HEK293 (cell line): ENCODE measurements at regions not wholly inside any gene's neighbourhood (a gene's known extent, or its start where the extent isn't known, plus 50 kb on each side); places are given as distances from the start of the nearest gene placed in this dataset.

Experiments
- BCL11B ChIP-seq: fragments of 450-650 bp; formaldehyde crosslinking; IDR thresholded peaks from 2 replicates; pipeline ENCODE4 v1.5.1; 2016; ENCODE audit warnings: low read depth, missing biosample characterization, missing genetic modification characterization
- PRDM1 ChIP-seq: fragments of 450-650 bp; formaldehyde crosslinking; IDR thresholded peaks from 2 replicates; pipeline ENCODE4; 2016; ENCODE audit warnings: missing biosample characterization, missing genetic modification characterization
- PRDM4 ChIP-seq: fragments of 450-650 bp; formaldehyde crosslinking; IDR thresholded peaks from 2 replicates; pipeline ENCODE4 v1.5.1; 2017; ENCODE audit warnings: missing biosample characterization, missing genetic modification characterization
- SCRT1 ChIP-seq: fragments of 450-650 bp; formaldehyde crosslinking; IDR thresholded peaks from 2 replicates; pipeline ENCODE4 v1.5.1; 2016; ENCODE audit warnings: missing biosample characterization, missing genetic modification characterization, borderline replicate concordance
- SP2 ChIP-seq: fragments of 450-650 bp; formaldehyde crosslinking; IDR thresholded peaks from 2 replicates; pipeline ENCODE4 v1.5.1; 2016; ENCODE audit warnings: missing biosample characterization, missing genetic modification characterization
- TCF7L2 ChIP-seq: IDR thresholded peaks from 2 replicates; pipeline ENCODE4 v1.6.1; 2011; ENCODE audit warnings: low read depth, mild to moderate bottlenecking, inconsistent platforms, low read length, moderate library complexity, borderline replicate concordance
- ZBTB8A ChIP-seq: fragments of 450-650 bp; formaldehyde crosslinking; IDR thresholded peaks from 2 replicates; pipeline ENCODE4 v1.5.1; 2016; ENCODE audit warnings: missing biosample characterization, missing genetic modification characterization
- ZFP69B ChIP-seq: fragments of 450-650 bp; formaldehyde crosslinking; IDR thresholded peaks from 2 replicates; pipeline ENCODE4 v1.5.1; 2016; ENCODE audit warnings: missing biosample characterization, missing genetic modification characterization
- ZNF202 ChIP-seq: fragments of 450-650 bp; formaldehyde crosslinking; IDR thresholded peaks from 2 replicates; pipeline ENCODE4 v1.5.1; 2016; ENCODE audit warnings: missing biosample characterization, missing genetic modification characterization, borderline replicate concordance
- ZNF24 ChIP-seq: fragments of 450-650 bp; formaldehyde crosslinking; IDR thresholded peaks from 2 replicates; pipeline ENCODE4 v1.5.1; 2016; ENCODE audit warnings: missing biosample characterization, missing genetic modification characterization
- ZNF26 ChIP-seq: fragments of 450-650 bp; formaldehyde crosslinking; IDR thresholded peaks from 2 replicates; pipeline ENCODE4 v1.5.1; 2016; ENCODE audit warnings: missing biosample characterization, missing genetic modification characterization
- ZNF292 ChIP-seq: fragments of 450-650 bp; formaldehyde crosslinking; IDR thresholded peaks from 2 replicates; pipeline ENCODE4 v1.5.1; 2016; ENCODE audit warnings: low read depth, missing biosample characterization, missing genetic modification characterization, borderline replicate concordance
- ZNF311 ChIP-seq: fragments of 450-650 bp; formaldehyde crosslinking; IDR thresholded peaks from 2 replicates; pipeline ENCODE4 v1.5.1; 2017; ENCODE audit warnings: missing biosample characterization, missing genetic modification characterization, borderline replicate concordance
- ZNF341 ChIP-seq: fragments of 450-650 bp; formaldehyde crosslinking; IDR thresholded peaks from 2 replicates; pipeline ENCODE4; 2016; ENCODE audit warnings: low read depth, missing biosample characterization, missing genetic modification characterization
- ZNF37A ChIP-seq: fragments of 450-650 bp; IDR thresholded peaks from 2 replicates; pipeline ENCODE4 v1.5.1; 2018; ENCODE audit warnings: missing biosample characterization, missing genetic modification characterization
- ZNF404 ChIP-seq: fragments of 450-650 bp; formaldehyde crosslinking; IDR thresholded peaks from 2 replicates; pipeline ENCODE4 v1.5.1; 2017; ENCODE audit warnings: missing biosample characterization, missing genetic modification characterization
- ZNF426 ChIP-seq: fragments of 450-650 bp; formaldehyde crosslinking; IDR thresholded peaks from 2 replicates; pipeline ENCODE4 v1.5.1; 2017; ENCODE audit warnings: missing biosample characterization, missing genetic modification characterization, mild to moderate bottlenecking, inconsistent platforms, moderate library complexity
- ZNF473 ChIP-seq: fragments of 450-650 bp; formaldehyde crosslinking; IDR thresholded peaks from 2 replicates; pipeline ENCODE4 v1.5.1; 2017; ENCODE audit warnings: missing biosample characterization, missing genetic modification characterization
- ZNF510 ChIP-seq: fragments of 450-650 bp; formaldehyde crosslinking; IDR thresholded peaks from 2 replicates; pipeline ENCODE4 v1.5.1; 2018; ENCODE audit warnings: mild to moderate bottlenecking, missing genetic modification characterization, missing biosample characterization; ENCODE audit not compliant: insufficient replicate concordance
- ZNF529 ChIP-seq: fragments of 450-650 bp; formaldehyde crosslinking; IDR thresholded peaks from 2 replicates; pipeline ENCODE4 v1.5.1; 2017; ENCODE audit warnings: missing genetic modification characterization, missing biosample characterization; ENCODE audit not compliant: insufficient replicate concordance
- ZNF549 ChIP-seq: fragments of 450-650 bp; IDR thresholded peaks from 2 replicates; pipeline ENCODE4 v1.5.1; 2018; ENCODE audit warnings: missing biosample characterization, missing genetic modification characterization, mild to moderate bottlenecking, inconsistent platforms, moderate library complexity
- ZNF626 ChIP-seq: fragments of 450-650 bp; sonication (Bioruptor Pico); formaldehyde crosslinking; IDR thresholded peaks from 2 replicates; pipeline ENCODE4 v1.5.1; 2018; ENCODE audit warnings: missing biosample characterization, missing genetic modification characterization, inconsistent platforms
- ZNF785 ChIP-seq: fragments of 450-650 bp; formaldehyde crosslinking; IDR thresholded peaks from 2 replicates; pipeline ENCODE4 v1.5.1; 2016; ENCODE audit warnings: missing biosample characterization, missing genetic modification characterization
- ZNF843 ChIP-seq: fragments of 450-650 bp; formaldehyde crosslinking; IDR thresholded peaks from 2 replicates; pipeline ENCODE4 v1.5.1; 2016; ENCODE audit warnings: missing biosample characterization, missing genetic modification characterization
- TF ChIP-seq, protein P1 (sequence below): fragments of 450-650 bp; formaldehyde crosslinking; IDR thresholded peaks from 2 replicates; pipeline ENCODE4 v1.5.1; 2017; ENCODE audit warnings: missing biosample characterization, missing genetic modification characterization
- TF ChIP-seq, protein P2 (sequence below): fragments of 450-650 bp; formaldehyde crosslinking; conservative IDR thresholded peaks from 2 replicates; pipeline ENCODE4 v1.5.1; 2016; ENCODE audit warnings: low read depth, missing biosample characterization, missing genetic modification characterization
- TF ChIP-seq, protein P3 (sequence below): fragments of 450-650 bp; formaldehyde crosslinking; IDR thresholded peaks from 2 replicates; pipeline ENCODE4 v1.5.1; 2016; ENCODE audit warnings: missing biosample characterization, missing genetic modification characterization
- TF ChIP-seq, protein P4 (sequence below): fragments of 450-650 bp; formaldehyde crosslinking; IDR thresholded peaks from 2 replicates; pipeline ENCODE4 v1.5.1; 2016; ENCODE audit warnings: missing biosample characterization, missing genetic modification characterization

DNA sequence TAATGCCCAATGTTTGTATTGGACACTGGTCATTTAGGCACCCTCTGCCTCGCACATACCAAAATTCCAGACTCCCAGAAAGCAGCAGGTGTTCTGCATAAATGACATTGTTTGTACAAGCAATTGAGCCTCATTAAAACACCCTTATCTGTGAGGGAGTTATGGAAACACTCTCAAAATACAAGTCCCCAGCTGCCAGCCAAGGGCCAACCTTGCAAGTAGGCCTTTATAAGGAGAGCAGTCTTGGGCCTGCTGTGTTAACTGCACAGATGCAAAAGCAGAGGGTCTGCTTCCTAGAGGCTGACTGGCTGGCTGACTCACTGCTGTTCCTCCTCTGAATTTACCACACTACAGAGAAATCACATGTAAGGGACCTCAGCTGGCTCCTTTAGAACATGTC lies 150.4 kb upstream of the HMGN3 start (continued):
- no peak for TF ChIP-seq ZNF292 (tag by site-specific recombination)
- no peak for TF ChIP-seq ZNF549 (tag by site-specific recombination)
- TF ChIP-seq ZNF311 (tag by site-specific recombination): no peak
- no peak for TF ChIP-seq ZNF426 (tag by site-specific recombination)
- TF ChIP-seq SCRT1 (tag by site-specific recombination): peak; percentile 89
- no peak for TF ChIP-seq ZNF37A (tag by site-specific recombination)
- TF ChIP-seq ZFP69B (tag by site-specific recombination): no peak
- no peak for TF ChIP-seq ZNF473 (tag by site-specific recombination)
- TF ChIP-seq ZNF529 (tag by site-specific recombination): no peak
- peak; percentile 91 for TF ChIP-seq PRDM4 (tag by site-specific recombination)
- no peak for TF ChIP-seq TCF7L2
- TF ChIP-seq PRDM1: no peak
- TF ChIP-seq ZNF510 (tag by site-specific recombination): no peak
- TF ChIP-seq, protein P1, sequence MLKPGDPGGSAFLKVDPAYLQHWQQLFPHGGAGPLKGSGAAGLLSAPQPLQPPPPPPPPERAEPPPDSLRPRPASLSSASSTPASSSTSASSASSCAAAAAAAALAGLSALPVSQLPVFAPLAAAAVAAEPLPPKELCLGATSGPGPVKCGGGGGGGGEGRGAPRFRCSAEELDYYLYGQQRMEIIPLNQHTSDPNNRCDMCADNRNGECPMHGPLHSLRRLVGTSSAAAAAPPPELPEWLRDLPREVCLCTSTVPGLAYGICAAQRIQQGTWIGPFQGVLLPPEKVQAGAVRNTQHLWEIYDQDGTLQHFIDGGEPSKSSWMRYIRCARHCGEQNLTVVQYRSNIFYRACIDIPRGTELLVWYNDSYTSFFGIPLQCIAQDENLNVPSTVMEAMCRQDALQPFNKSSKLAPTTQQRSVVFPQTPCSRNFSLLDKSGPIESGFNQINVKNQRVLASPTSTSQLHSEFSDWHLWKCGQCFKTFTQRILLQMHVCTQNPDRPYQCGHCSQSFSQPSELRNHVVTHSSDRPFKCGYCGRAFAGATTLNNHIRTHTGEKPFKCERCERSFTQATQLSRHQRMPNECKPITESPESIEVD (tag by site-specific recombination): peak; percentile 73
- no peak for TF ChIP-seq ZNF341 (tag by site-specific recombination)
- TF ChIP-seq, protein P2, sequence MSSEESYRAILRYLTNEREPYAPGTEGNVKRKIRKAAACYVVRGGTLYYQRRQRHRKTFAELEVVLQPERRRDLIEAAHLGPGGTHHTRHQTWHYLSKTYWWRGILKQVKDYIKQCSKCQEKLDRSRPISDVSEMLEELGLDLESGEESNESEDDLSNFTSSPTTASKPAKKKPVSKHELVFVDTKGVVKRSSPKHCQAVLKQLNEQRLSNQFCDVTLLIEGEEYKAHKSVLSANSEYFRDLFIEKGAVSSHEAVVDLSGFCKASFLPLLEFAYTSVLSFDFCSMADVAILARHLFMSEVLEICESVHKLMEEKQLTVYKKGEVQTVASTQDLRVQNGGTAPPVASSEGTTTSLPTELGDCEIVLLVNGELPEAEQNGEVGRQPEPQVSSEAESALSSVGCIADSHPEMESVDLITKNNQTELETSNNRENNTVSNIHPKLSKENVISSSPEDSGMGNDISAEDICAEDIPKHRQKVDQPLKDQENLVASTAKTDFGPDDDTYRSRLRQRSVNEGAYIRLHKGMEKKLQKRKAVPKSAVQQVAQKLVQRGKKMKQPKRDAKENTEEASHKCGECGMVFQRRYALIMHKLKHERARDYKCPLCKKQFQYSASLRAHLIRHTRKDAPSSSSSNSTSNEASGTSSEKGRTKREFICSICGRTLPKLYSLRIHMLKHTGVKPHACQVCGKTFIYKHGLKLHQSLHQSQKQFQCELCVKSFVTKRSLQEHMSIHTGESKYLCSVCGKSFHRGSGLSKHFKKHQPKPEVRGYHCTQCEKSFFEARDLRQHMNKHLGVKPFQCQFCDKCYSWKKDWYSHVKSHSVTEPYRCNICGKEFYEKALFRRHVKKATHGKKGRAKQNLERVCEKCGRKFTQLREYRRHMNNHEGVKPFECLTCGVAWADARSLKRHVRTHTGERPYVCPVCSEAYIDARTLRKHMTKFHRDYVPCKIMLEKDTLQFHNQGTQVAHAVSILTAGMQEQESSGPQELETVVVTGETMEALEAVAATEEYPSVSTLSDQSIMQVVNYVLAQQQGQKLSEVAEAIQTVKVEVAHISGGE: 0 out of 2 replicates have a peak, but pooled peaks have one; percentile 11
- no peak for TF ChIP-seq ZNF26 (tag by site-specific recombination)
- peak; percentile 64 for TF ChIP-seq ZBTB8A
- TF ChIP-seq ZNF626: no peak
- TF ChIP-seq ZNF785 (tag by site-specific recombination): no peak
- peak; percentile 80 for TF ChIP-seq ZNF843
- TF ChIP-seq ZNF404 (tag by site-specific recombination): no peak
- TF ChIP-seq BCL11B (tag by site-specific recombination): no peak
- TF ChIP-seq ZNF202: no peak
- no peak for TF ChIP-seq ZNF24
- TF ChIP-seq, protein P3, sequence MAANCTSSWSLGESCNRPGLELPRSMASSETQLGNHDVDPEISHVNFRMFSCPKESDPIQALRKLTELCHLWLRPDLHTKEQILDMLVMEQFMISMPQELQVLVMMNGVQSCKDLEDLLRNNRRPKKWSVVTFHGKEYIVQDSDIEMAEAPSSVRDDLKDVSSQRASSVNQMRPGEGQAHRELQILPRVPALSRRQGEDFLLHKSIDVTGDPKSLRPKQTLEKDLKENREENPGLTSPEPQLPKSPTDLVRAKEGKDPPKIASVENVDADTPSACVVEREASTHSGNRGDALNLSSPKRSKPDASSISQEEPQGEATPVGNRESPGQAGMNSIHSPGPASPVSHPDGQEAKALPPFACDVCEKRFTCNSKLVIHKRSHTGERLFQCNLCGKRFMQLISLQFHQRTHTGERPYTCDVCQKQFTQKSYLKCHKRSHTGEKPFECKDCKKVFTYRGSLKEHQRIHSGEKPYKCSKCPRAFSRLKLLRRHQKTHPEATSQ (tag by site-specific recombination): no peak
- TF ChIP-seq SP2 (tag by site-specific recombination): no peak
- TF ChIP-seq, protein P4, sequence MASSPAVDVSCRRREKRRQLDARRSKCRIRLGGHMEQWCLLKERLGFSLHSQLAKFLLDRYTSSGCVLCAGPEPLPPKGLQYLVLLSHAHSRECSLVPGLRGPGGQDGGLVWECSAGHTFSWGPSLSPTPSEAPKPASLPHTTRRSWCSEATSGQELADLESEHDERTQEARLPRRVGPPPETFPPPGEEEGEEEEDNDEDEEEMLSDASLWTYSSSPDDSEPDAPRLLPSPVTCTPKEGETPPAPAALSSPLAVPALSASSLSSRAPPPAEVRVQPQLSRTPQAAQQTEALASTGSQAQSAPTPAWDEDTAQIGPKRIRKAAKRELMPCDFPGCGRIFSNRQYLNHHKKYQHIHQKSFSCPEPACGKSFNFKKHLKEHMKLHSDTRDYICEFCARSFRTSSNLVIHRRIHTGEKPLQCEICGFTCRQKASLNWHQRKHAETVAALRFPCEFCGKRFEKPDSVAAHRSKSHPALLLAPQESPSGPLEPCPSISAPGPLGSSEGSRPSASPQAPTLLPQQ (tag by site-specific recombination): no peak
